Amniotic stem cell (primary cell): ENCODE measurements at regions not wholly inside any gene's neighbourhood (a gene's known extent, or its start where the extent isn't known, plus 50 kb on each side); places are given as distances from the start of the nearest gene placed in this dataset.

Experiments
- DNase-seq: peaks from one replicate; lab custom pipeline; 2025; lab: John Stamatoyannopoulos, UW

- no peak for DNase-seq
Observed at GRCh38 chr3:30495172-30496065, 111.0 kb upstream of the TGFBR2 start.

- peak; percentile 64 for DNase-seq
Observed at GRCh38 chr3:30496066-30496966, 110.1 kb upstream of the TGFBR2 start.

GRCh38 chr3:30498587-30498967 is 107.8 kb upstream of the TGFBR2 start:
- no peak for DNase-seq

GRCh38 chr3:30500666-30501399 is 105.6 kb upstream of the TGFBR2 start:
- no peak for DNase-seq

- DNase-seq = no peak
Observed at GRCh38 chr3:30501526-30501925, 104.9 kb upstream of the TGFBR2 start.

- DNase-seq = no peak
Observed at GRCh38 chr3:30502051-30502741, 104.2 kb upstream of the TGFBR2 start.

- no peak for DNase-seq
Observed at GRCh38 chr3:30502742-30503073, 103.7 kb upstream of the TGFBR2 start.

- no peak for DNase-seq
Observed at GRCh38 chr3:30503446-30503845, 103.0 kb upstream of the TGFBR2 start.

GRCh38 chr3:30504939-30505338 is 101.5 kb upstream of the TGFBR2 start:
- no peak for DNase-seq

GRCh38 chr3:30505866-30506520 is 100.4 kb upstream of the TGFBR2 start:
- DNase-seq = no peak

GRCh38 chr3:30508339-30508738 is 98.1 kb upstream of the TGFBR2 start:
- no peak for DNase-seq

- no peak for DNase-seq
Observed at GRCh38 chr3:30510596-30510995, 95.8 kb upstream of the TGFBR2 start.

- DNase-seq = peak; percentile 85
Observed at GRCh38 chr3:30511524-30512251, 94.7 kb upstream of the TGFBR2 start.

GRCh38 chr3:30512576-30512975 is 93.8 kb upstream of the TGFBR2 start:
- DNase-seq = no peak

GRCh38 chr3:30513374-30514152 is 92.8 kb upstream of the TGFBR2 start:
- DNase-seq = no peak

- no peak for DNase-seq
Observed at GRCh38 chr3:30516238-30516637, 90.2 kb upstream of the TGFBR2 start.

- no peak for DNase-seq
Observed at GRCh38 chr3:30518181-30518864, 88.1 kb upstream of the TGFBR2 start.

GRCh38 chr3:30518872-30519271 is 87.5 kb upstream of the TGFBR2 start:
- DNase-seq = no peak

GRCh38 chr3:30520699-30521098 is 85.7 kb upstream of the TGFBR2 start:
- no peak for DNase-seq
